ENCODE measurements at regions not wholly inside any gene's neighbourhood (a gene's known extent, or its start where the extent isn't known, plus 50 kb on each side); places are given as distances from the start of the nearest gene placed in this dataset.

- TF ChIP-seq KLF9 (CRISPR knock-in tag; IDR thresholded peaks at IDR 0.05; ENCODE audit: low read depth), result 0 out of 2 replicates have a peak, but pooled peaks have one; percentile 45
- TF ChIP-seq ZNF263 (CRISPR knock-in tag; IDR thresholded peaks at IDR 0.05), result peak; percentile 90
- no peak for TF ChIP-seq ZBTB21 (CRISPR knock-in tag; IDR thresholded peaks at IDR 0.05)
- peak; percentile 80 for TF ChIP-seq ISL2 (CRISPR knock-in tag; IDR thresholded peaks at IDR 0.05)
- TF ChIP-seq ZNF12 (CRISPR knock-in tag; IDR thresholded peaks at IDR 0.05), result no peak
- TF ChIP-seq SMYD3 (CRISPR knock-in tag; IDR thresholded peaks at IDR 0.05), result 0 out of 2 replicates have a peak, but pooled peaks have one; percentile 68
- TF ChIP-seq TCF7 (IDR thresholded peaks at IDR 0.05; ENCODE audit: low read depth), result 0 out of 2 replicates have a peak, but pooled peaks have one; percentile 29
- TF ChIP-seq AHR (CRISPR knock-in tag; IDR thresholded peaks at IDR 0.05), result 0 out of 2 replicates have a peak, but pooled peaks have one; percentile 45
- peak; percentile 87 for TF ChIP-seq ZNF264 (CRISPR knock-in tag; IDR thresholded peaks at IDR 0.05)
- TF ChIP-seq ZNF121 (CRISPR knock-in tag; IDR thresholded peaks at IDR 0.05), result peak; percentile 24; the same call in 1 of the 2 replicates
- TF ChIP-seq SRY (CRISPR knock-in tag; IDR thresholded peaks at IDR 0.05), result no peak
- TF ChIP-seq ZBTB46 (CRISPR knock-in tag; IDR thresholded peaks at IDR 0.05; ENCODE audit: borderline replicate concordance), result peak; percentile 91; the same call in 1 of the 2 replicates
- no peak for TF ChIP-seq HNRNPK (IDR thresholded peaks at IDR 0.05; ENCODE audit: low read depth, low read length, poor library complexity, severe bottlenecking)
- peak; percentile 82 for TF ChIP-seq ZFP91 (CRISPR knock-in tag; IDR thresholded peaks at IDR 0.05; ENCODE audit: borderline replicate concordance)
- peak; percentile 52; the same call in 1 of the 2 replicates for TF ChIP-seq GFI1 (CRISPR knock-in tag; IDR thresholded peaks at IDR 0.05; ENCODE audit: borderline replicate concordance)
- TF ChIP-seq JUN (CRISPR knock-in tag; IDR thresholded peaks at IDR 0.05), result no peak
- peak; percentile 60; the same call in 1 of the 2 replicates for TF ChIP-seq HMG20A (CRISPR knock-in tag; IDR thresholded peaks at IDR 0.05; ENCODE audit: borderline replicate concordance)
- TF ChIP-seq POGK (CRISPR knock-in tag; conservative IDR thresholded peaks at IDR 0.05), result peak; percentile 76; the same call in 1 of the 2 replicates
- TF ChIP-seq PAF1 (CRISPR knock-in tag; IDR thresholded peaks at IDR 0.05), result no peak; the same call in 1 of the 2 replicates
- TF ChIP-seq ZNF224 (CRISPR knock-in tag; IDR thresholded peaks at IDR 0.05), result peak; percentile 63; the same call in 1 of the 2 replicates
- no peak for TF ChIP-seq KAT2B (IDR thresholded peaks at IDR 0.05; ENCODE audit: borderline replicate concordance, low read depth, low read length)
- 0 out of 2 replicates have a peak, but pooled peaks have one; percentile 29 for TF ChIP-seq KLF15 (CRISPR knock-in tag; IDR thresholded peaks at IDR 0.05; ENCODE audit: borderline replicate concordance)
- TF ChIP-seq PLSCR1 (CRISPR knock-in tag; IDR thresholded peaks at IDR 0.05; ENCODE audit: borderline replicate concordance), result no peak
Measured at GRCh38 chr17:77306790-77307478, 166.2 kb downstream of the SEC14L1 start (continued).

Data from HepG2 (cell line).